HG02798 (cell line): ENCODE measurements at regions not wholly inside any gene's neighbourhood (a gene's known extent, or its start where the extent isn't known, plus 50 kb on each side); places are given as distances from the start of the nearest gene placed in this dataset.

Experiments used
- ATAC-seq: cut with Tn5 transposase; IDR thresholded peaks from one replicate; pipeline ENCODE4 v1.9.1; 2021; ENCODE audit warnings: mild to moderate bottlenecking; ENCODE audit not compliant: unreplicated experiment, poor library complexity

- no peak for ATAC-seq
Observed at GRCh38 chr1:188314557-188315137, 1485.9 kb downstream of the PLA2G4A start.

DNA sequence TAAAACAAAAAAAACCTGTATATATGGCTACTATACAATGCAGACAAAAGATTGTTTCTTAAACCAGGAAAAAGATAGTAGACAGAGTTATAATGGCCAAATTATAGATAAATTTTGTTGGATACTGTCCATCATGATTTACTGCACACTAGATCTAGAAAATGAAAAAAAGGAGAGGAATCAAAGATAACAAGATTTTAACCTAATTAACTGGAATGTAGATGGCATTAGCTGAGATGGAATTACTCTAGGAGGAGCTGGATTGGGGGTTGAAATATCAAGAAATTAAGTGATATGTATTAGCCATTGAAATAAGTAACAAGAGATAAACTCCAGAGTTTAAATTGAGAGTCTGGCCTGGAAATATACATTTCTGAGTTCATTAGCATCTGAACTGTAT lies 1489.1 kb downstream of the PLA2G4A start:
- no peak for ATAC-seq

DNA sequence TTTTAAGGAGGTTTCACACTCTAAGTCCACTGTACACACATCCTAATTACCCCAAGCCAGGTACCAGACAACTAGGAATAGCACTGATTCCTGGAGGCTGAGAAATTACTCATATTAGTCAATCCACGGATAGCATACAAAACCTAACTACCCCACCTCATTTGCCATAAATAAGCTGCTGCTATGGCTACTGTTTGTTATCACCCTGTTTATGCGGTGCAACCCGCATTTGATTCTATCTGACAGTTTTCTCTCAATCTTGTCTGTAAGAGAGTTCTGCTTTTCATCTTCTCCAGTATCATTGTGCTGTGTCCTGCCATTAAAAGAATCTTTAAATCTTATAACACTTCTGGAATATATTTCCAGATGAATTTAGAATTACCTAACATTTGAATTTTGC lies 1496.5 kb downstream of the PLA2G4A start:
- no peak for ATAC-seq

DNA sequence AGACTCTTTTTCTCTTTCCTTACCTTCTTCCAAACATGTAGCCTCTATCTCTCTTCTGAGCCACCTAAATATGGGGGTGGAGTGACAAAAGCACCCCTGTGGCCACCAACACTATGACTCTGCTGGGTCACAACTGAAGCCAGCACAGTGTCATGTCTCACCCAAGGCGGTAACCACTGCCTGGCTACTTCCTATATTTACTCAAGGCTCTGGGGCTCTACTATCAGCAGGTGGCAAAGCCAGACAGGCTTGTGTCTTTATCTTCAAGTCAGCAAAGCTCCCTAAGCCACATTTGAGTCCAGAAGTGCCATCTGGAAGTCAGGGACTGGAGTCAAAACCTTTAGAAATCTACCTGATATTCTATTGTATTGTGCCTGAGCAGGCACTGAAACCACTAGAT lies 1515.2 kb downstream of the PLA2G4A start:
- no peak for ATAC-seq

GRCh38 chr1:188350104-188350503 lies 1521.4 kb downstream of the PLA2G4A start:
- no peak for ATAC-seq

GRCh38 chr1:188355082-188355481 lies 1526.3 kb downstream of the PLA2G4A start:
- no peak for ATAC-seq

- no peak for ATAC-seq
Observed at GRCh38 chr1:188355847-188356246, 1527.1 kb downstream of the PLA2G4A start.

GRCh38 chr1:188359315-188359714 lies 1530.6 kb downstream of the PLA2G4A start:
- no peak for ATAC-seq

- no peak for ATAC-seq
Observed at GRCh38 chr1:188363943-188364342, 1535.2 kb downstream of the PLA2G4A start.

DNA sequence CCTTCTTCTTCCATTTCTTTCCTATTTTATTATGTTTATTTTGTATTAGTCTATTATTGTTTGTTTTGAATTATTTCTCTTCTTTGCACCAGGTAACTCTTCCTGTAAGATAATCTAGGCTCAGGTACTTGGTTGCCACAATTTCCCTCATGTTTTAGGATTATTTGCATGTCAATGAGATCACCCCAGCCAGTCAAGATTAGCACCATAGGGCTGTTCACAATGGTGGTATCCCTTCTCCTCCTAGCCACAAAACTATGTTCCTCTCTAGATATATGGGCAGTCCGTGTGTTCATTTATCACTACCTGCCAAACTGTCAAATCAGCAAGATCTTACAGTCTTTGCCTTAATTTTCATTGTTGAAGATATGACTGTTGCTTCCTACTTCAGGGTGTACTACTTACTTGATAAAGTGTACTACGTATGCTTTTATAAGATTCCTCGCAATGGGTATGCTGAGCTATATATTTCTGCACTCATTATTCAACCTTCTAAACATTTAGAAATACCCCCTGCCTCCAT lies 1536.2 kb downstream of the PLA2G4A start:
- ATAC-seq = no peak

GRCh38 chr1:188365874-188366273 lies 1537.1 kb downstream of the PLA2G4A start:
- ATAC-seq = no peak

DNA sequence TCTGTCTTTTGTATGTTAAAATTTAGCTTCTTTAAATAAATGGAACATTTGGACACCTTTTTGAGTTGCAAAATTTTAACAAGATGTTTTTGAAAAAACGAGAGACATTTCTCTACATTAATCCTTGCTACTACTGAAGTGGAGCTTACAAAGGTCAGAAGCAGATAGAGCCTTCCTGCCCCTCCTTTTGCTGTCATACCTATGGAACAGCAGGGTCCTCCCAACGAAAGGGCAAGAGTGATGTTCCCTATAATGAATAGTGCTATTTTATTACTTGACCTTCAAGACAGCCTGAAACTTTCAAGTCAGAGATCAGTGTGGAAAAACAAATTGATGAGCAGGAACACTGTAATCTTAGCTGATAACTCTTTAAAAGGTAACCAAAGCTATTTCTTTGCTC lies 1538.9 kb downstream of the PLA2G4A start:
- no peak for ATAC-seq

DNA sequence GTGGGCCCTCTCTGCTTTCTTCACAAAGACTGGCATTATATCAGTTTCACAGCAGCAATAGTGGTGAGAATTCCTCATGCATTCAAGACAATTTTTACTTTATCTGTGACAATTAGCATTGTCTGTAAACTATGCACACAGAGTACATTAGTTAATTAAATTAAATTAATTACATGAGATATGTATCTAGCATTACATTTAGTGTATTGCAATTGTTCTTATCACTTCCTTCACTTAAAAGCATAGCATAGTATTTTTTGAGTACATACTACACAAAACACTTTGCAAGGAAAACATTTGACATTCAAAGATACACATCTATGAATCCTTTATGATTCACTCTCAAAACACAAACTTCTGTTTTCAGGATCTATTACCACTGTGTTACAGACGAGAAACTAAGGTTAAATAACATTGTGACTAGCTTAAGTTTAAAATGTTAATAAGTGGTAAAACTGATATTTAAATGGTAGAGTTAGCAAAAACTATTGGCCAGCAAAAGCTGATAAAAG lies 1542.6 kb downstream of the PLA2G4A start:
- no peak for ATAC-seq

- no peak for ATAC-seq
Observed at GRCh38 chr1:188372821-188373220, 1544.1 kb downstream of the PLA2G4A start.

GRCh38 chr1:188382851-188383250 lies 1554.1 kb downstream of the PLA2G4A start:
- ATAC-seq = no peak

GRCh38 chr1:188386161-188386560 lies 1557.4 kb downstream of the PLA2G4A start:
- ATAC-seq = no peak

DNA sequence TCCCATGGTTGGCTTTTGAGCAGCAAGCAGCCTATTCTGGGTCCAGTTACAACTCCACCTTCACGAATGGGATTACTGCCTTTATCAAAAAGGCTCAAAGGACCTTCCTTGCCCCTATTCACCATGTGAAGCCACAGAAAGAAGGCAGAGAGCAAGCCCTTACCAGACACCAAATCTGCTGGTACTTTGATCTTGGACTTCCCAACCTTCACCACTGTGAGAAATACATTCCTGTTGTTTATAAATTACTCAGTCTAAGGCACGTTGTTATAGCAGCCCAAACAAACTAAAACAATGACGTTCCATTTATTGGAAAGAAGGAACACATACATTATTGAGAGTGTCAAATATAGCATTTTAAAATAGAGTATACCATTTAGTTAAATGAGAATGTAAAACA lies 1557.9 kb downstream of the PLA2G4A start:
- no peak for ATAC-seq

GRCh38 chr1:188394677-188395076 lies 1565.9 kb downstream of the PLA2G4A start:
- ATAC-seq = no peak

DNA sequence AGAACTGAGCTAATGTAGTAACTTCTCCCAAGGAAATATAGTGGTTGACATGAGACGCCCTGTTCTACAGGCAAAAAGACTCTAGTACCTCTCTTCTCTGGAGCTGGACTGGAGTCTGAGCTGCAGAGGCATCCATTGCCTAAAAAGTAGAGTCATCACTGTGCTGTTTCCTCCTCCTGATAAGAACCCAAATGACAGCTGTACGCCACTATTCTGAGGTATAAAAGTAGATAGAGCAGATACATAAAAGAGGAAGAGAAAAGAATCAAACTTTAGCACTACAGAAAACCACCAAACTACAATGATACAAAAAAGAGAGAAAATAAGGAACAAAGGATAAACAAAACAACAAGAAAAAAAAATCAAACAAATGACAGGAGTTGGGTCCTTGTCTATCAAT lies 1568.8 kb downstream of the PLA2G4A start:
- no peak for ATAC-seq

DNA sequence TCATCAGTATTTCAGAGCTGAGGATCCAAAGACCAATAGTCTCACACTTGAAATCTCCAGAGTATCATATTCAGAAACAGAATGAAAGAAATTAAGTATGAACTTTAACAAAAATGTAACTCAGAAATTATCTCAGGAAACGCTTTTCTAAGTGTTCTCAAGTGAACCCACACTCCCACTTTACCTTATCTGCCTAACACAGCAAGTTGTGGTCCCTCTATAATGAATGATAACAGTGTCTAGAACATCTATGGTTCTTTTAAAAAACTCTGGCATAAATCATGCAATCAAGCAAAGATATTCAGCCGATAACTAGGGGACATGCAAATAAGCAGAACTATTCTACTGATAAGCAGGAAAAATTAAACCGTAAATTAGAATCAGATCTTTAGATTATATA lies 1574.2 kb downstream of the PLA2G4A start:
- ATAC-seq = no peak

DNA sequence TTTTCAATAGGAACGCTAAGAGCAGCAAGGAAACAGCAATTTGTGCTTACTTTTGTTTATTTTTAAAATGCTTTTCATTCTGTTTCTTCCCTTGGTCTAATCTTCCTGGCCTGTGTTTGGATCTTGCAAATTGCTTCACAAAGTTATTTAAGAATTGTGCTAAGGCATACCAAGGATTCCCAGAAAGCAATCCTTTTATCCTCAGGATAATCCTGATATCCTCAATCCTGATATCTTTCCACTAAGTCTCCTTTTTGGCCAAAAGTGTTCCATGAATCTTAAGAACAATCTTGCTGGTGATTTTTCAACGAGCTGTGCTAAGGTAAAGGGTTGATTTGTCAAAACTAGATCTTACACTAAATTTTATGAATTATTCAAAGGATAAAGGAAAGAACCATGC lies 1577.9 kb downstream of the PLA2G4A start:
- no peak for ATAC-seq

DNA sequence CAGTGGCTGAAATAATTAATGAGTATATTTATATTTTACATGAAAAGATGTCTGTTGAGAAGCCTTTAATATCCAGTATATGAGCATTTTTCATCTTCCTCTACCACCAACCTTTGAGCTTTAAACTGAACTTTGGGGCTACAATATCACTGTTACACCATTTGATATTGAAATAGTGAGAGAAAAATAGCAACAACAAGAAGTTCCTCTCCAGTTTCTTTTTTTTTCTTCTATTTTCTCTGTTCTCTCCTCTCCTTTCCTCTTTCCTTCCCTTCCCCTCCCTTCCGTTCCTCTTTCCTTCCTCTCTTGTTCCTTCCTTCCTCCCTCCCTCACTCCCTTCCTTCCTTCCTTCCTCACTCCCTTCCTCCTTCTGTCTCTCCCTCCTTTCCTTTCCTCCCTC lies 1591.4 kb downstream of the PLA2G4A start:
- ATAC-seq = no peak
